Body of pancreas (tissue), 4 donors: ENCODE measurements at regions not wholly inside any gene's neighbourhood (a gene's known extent, or its start where the extent isn't known, plus 50 kb on each side); places are given as distances from the start of the nearest gene placed in this dataset.

ENCODE experiments used
- ATAC-seq: fragments of 150-250 bp; one replicate; pipeline ENCODE4 v1.9.1; 2016
- DNase-seq, 4 donors: peaks; one replicate each; pipeline ENCODE4 v3.0.0-alpha.2; 2019
- H3K27ac ChIP-seq, 4 donors: fragments of 200-600 bp; sonication (generic); 1 replicate in 3 of 4; 2 replicates in 1 of 4; pipeline versions ENCODE4 v1.5.1 to v1.6.1; 2016 to 2019; ENCODE audit warnings: mild to moderate bottlenecking in 1 of 4, mixed read lengths in 1 of 4, moderate library complexity in 1 of 4
- H3K27me3 ChIP-seq, 2 donors: fragments of 200-600 bp; sonication (generic); one replicate each; pipeline ENCODE4 v1.6.0; 2016; ENCODE audit warnings: mild to moderate bottlenecking in 1 of 2
- H3K36me3 ChIP-seq, 2 donors: fragments of 200-600 bp; sonication (generic); replicated peaks in 1 of 2; 2 replicates each; pipeline ENCODE4 v1.5.1; 2016; ENCODE audit warnings: low read depth in 2 of 2; ENCODE audit not compliant: insufficient read depth in 1 of 2
- H3K4me1 ChIP-seq: fragments of 200-600 bp; sonication (generic); one replicate; pipeline ENCODE4 v1.6.0; 2016
- H3K4me3 ChIP-seq, 2 donors: fragments of 200-600 bp; sonication (generic); 1 replicate in 1 of 2; 2 replicates in 1 of 2; pipeline ENCODE4 v1.5.1; 2016 to 2019
- H3K9me3 ChIP-seq, 3 donors: fragments of 200-600 bp; sonication (generic); 1 replicate in 2 of 3; 2 replicates in 1 of 3; pipeline ENCODE4 v1.5.1; 2016
- CTCF ChIP-seq, 7 experiments: fragments of 450-650 bp in 4 of 7; fragments of 200-600 bp in 3 of 7; sonication (generic) in 3 of 7; IDR thresholded peaks; one replicate each; pipeline ENCODE4 v1.5.1; 2016 to 2019; ENCODE audit warnings: antibody characterized with exemption in 7 of 7
- POLR2A ChIP-seq, 3 donors: fragments of 450-650 bp; IDR thresholded peaks; one replicate each; pipeline ENCODE4 v1.6.1; 2016; ENCODE audit warnings: antibody characterized with exemption in 3 of 3, mild to moderate bottlenecking in 2 of 3
- WGBS, 2 donors: methylation state at CpG; one replicate each; pipeline ENCODE4 v1.1.5; 2017; 5-methylcytosine and 5-hydroxymethylcytosine counted together
- intact Hi-C: fragments of 100-400 bp; cut with DNase I; formaldehyde crosslinking; loops from one replicate; pipeline ENCODE4 v1.15.1; 2023

- Histone ChIP-seq H3K9me3 (no peaks in the 10 kb centered on the region), H3K27me3 (no peaks in the 10 kb centered on the region), H3K4me1 (no peaks in the 10 kb centered on the region), H3K4me3 (no peak overlapping the region), H3K36me3 (no peaks in the 10 kb centered on the region), H3K27ac (no peak overlapping the region)
- DNase-seq (no peak), ATAC-seq (no peak)
- intact Hi-C loops, result no loop called here
- TF ChIP-seq CTCF (IDR thresholded peaks at IDR 0.05) (no peak), POLR2A (IDR thresholded peaks at IDR 0.05) (no peak)
- WGBS, 2 donors, result 61 to 69% methylated on average over 4 to 5 of the region's 5 CpGs
Measured at GRCh38 chr17:13353590-13353989, 248.1 kb downstream of the HS3ST3A1 start.

GRCh38 chr17:13352747-13353415 is 248.8 kb downstream of the HS3ST3A1 start:
- Histone ChIP-seq H3K27ac (no peak overlapping the region), H3K27me3 (no peaks in the 10 kb centered on the region), H3K36me3 (no peaks in the 10 kb centered on the region), H3K4me3 (no peak overlapping the region), H3K9me3 (no peaks in the 10 kb centered on the region), H3K4me1 (no peaks in the 10 kb centered on the region)
- intact Hi-C loops, result no loop called here
- TF ChIP-seq CTCF (IDR thresholded peaks at IDR 0.05) (no peak), POLR2A (IDR thresholded peaks at IDR 0.05) (no peak)
- DNase-seq (no peak), ATAC-seq (no peak)
- WGBS, 2 donors, result 71 to 74% methylated on average over 10 of the region's 10 CpGs

GRCh38 chr17:13351046-13351445 is 250.7 kb downstream of the HS3ST3A1 start:
- no peak for DNase-seq
- no peaks in the 10 kb centered on the region for H3K4me1 ChIP-seq
- TF ChIP-seq CTCF (IDR thresholded peaks at IDR 0.05), result no peak
- TF ChIP-seq POLR2A (IDR thresholded peaks at IDR 0.05), result no peak
- ATAC-seq, result no peak
- WGBS, 2 donors, result 58 to 66% methylated on average over 3 of the region's 3 CpGs
- H3K36me3 ChIP-seq, result no peaks in the 10 kb centered on the region
- no peak overlapping the region for H3K4me3 ChIP-seq
- no peaks in the 10 kb centered on the region for H3K27me3 ChIP-seq
- intact Hi-C loops, result no loop called here
- no peaks in the 10 kb centered on the region for H3K9me3 ChIP-seq
- no peak overlapping the region for H3K27ac ChIP-seq

GRCh38 chr17:13350466-13350865 is 251.3 kb downstream of the HS3ST3A1 start:
- Histone ChIP-seq H3K36me3 (no peaks in the 10 kb centered on the region), H3K4me1 (no peaks in the 10 kb centered on the region), H3K9me3 (no peaks in the 10 kb centered on the region), H3K27ac (no peak overlapping the region), H3K4me3 (no peak overlapping the region), H3K27me3 (no peaks in the 10 kb centered on the region)
- intact Hi-C loops, result no loop called here
- TF ChIP-seq CTCF (IDR thresholded peaks at IDR 0.05), result no peak
- DNase-seq (no peak), ATAC-seq (no peak)
- 69 to 78% methylated on average over 9 of the region's 9 CpGs for WGBS, 2 donors
